ENCODE measurements at regions not wholly inside any gene's neighbourhood (a gene's known extent, or its start where the extent isn't known, plus 50 kb on each side); places are given as distances from the start of the nearest gene placed in this dataset.
A peak's percentile ranks its signal among the peaks of the same experiment; 100 is the strongest.

DNA sequence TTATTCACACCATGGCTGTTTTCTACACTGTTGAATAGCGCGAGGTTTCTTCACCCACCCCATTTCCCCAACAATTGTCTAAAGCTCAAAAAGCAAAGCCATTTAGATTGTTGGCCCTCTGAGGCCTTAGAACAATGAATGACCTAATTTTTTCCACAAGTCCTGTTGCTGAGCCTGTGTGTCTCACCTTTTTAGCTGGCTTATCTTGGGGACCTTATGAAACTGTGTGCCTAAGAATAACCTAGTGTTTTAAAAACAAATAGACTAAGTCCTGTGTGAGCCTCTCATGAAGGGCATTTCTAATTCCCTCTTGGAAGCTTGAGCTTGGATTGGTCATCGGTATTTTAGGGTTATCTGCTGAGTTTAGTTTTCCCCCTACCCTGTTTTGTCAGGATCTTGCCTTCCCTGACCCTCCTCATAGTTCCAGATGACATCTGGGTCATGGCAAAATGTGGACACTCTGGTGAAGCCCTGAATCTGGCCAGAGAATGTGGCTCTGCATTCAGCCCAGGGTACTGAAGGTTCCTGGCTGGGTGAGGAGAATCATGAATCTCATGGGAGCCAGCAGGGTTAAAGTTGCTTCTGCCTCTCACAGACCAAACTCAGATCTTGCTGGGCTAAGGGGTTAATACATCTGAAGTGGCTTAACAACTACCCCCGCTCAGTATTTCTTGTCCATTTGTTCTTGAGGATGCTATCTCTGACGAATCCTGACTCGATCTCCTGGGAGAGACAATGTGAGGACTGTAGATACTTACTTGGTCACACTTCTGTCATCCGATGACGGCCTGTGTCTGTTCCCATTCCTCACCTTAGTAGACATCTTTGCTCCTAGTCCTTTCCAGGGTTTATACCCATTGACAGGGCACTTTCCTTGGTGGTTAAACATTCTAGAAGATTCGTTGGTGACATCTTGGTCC is 104.2 kb upstream of the MAP4K3 start:
- no peak for DNase-seq (ENCODE audit: insufficient read length)
- TF ChIP-seq POLR2AphosphoS5 (IDR thresholded peaks at IDR 0.05; ENCODE audit: low read depth, low read length) = no peak
- no peak for TF ChIP-seq POLR2A (IDR thresholded peaks at IDR 0.05; ENCODE audit: low read depth, low read length)
- no peak for TF ChIP-seq TAF1 (IDR thresholded peaks at IDR 0.05; ENCODE audit: borderline replicate concordance, low read depth, low read length)
- FAIRE-seq = no peak

DNA sequence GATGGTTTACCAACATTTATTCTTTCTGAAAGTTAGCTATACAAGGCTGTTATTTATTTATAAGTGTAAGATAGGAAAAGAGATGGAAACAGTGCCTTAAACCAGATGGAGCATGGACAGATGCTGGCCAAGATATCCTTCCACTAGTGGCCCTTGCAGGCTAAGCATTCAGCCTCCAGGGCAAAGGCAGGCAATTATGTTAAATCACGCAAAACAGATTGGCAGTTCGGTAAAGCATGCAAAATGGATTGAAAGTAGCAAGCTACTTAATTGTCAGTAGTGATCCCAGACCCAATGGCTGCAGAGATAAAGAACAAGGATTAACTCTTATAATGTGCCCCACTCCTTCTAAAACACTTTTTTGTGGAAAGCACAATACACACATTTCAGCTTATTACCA is 105.4 kb upstream of the MAP4K3 start:
- FAIRE-seq (no peak), DNase-seq (ENCODE audit: insufficient read length) (no peak)
- no peak for TF ChIP-seq TAF1 (IDR thresholded peaks at IDR 0.05; ENCODE audit: borderline replicate concordance, low read depth, low read length)
- no peak for TF ChIP-seq POLR2AphosphoS5 (IDR thresholded peaks at IDR 0.05; ENCODE audit: low read depth, low read length)
- TF ChIP-seq POLR2A (IDR thresholded peaks at IDR 0.05; ENCODE audit: low read depth, low read length) = no peak

DNA sequence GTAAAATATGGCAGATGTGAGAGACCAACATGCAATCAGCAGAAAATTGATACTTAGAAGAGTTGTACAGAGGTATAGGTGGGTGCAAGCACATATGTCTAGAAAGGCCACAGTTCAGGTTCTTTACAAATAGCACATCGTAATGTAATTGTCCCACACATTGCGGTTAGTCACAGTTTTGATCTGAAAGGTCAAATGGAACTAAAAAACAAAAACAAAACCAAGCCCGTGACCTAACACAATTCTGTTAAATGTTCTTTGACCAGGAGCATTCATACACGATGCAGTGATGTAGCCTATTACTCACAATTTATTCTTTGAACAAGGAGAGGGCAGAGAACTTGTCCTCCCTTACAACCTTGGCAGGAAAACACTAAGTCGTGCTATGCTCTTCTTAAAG is 108.9 kb upstream of the MAP4K3 start:
- TF ChIP-seq POLR2AphosphoS5 (IDR thresholded peaks at IDR 0.05; ENCODE audit: low read depth, low read length) (no peak), TAF1 (IDR thresholded peaks at IDR 0.05; ENCODE audit: borderline replicate concordance, low read depth, low read length) (no peak), POLR2A (IDR thresholded peaks at IDR 0.05; ENCODE audit: low read depth, low read length) (no peak)
- no peak for FAIRE-seq
- no peak for DNase-seq (ENCODE audit: insufficient read length)

GRCh38 chr2:39546409-39546808 is 109.3 kb upstream of the MAP4K3 start:
- no peak for TF ChIP-seq POLR2AphosphoS5 (IDR thresholded peaks at IDR 0.05; ENCODE audit: low read depth, low read length)
- no peak for TF ChIP-seq TAF1 (IDR thresholded peaks at IDR 0.05; ENCODE audit: borderline replicate concordance, low read depth, low read length)
- TF ChIP-seq POLR2A (IDR thresholded peaks at IDR 0.05; ENCODE audit: low read depth, low read length) = no peak
- no peak for FAIRE-seq
- no peak for DNase-seq (ENCODE audit: insufficient read length)

GRCh38 chr2:39546937-39547336 is 109.9 kb upstream of the MAP4K3 start:
- FAIRE-seq (no peak), DNase-seq (ENCODE audit: insufficient read length) (no peak)
- no peak for TF ChIP-seq TAF1 (IDR thresholded peaks at IDR 0.05; ENCODE audit: borderline replicate concordance, low read depth, low read length)

DNA sequence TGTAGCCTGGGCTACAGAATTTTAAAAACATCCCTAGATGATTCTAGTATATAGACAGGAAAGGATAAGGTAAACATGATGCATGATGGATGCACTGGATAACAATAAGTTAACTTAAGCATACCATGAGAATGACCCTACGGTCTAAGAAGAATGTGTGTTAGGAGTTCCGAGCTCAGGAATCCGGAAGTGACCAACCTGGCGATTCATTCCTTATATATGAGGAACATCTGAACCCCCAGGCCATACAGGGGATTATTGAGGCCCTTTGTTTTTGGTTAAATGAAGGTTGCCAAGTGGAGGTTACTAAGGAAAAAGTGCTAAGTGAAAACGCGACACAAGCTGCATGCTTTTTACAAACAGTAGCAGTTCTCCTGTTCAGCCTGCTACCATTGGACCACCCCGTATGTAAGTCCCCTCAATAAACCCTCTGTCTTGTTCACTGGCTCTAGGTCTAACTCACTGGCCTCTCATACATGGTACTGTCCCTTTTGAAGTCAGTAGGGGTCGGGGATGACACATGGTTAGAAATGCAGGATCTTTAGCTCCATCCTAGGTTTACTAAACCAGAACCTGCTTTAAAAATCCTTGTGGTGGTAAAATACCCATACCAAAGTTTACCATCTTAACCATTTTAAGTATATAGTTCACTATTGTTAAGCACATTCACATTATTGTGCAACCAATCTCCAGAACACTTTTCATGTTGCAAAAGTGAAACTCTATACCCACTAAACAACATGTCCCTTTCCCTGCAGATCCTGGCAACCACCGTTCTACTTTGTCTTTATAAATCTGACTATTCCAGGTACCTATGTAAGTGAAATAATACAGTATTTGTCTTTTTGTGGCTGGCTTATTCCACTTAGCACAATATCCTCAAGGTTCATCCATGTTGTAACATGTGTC is 111.0 kb upstream of the MAP4K3 start:
- no peak for FAIRE-seq
- no peak for TF ChIP-seq POLR2AphosphoS5 (IDR thresholded peaks at IDR 0.05; ENCODE audit: low read depth, low read length)
- TF ChIP-seq TAF1 (IDR thresholded peaks at IDR 0.05; ENCODE audit: borderline replicate concordance, low read depth, low read length) = no peak
- no peak for TF ChIP-seq POLR2A (IDR thresholded peaks at IDR 0.05; ENCODE audit: low read depth, low read length)
- DNase-seq (ENCODE audit: insufficient read length) = no peak

DNA sequence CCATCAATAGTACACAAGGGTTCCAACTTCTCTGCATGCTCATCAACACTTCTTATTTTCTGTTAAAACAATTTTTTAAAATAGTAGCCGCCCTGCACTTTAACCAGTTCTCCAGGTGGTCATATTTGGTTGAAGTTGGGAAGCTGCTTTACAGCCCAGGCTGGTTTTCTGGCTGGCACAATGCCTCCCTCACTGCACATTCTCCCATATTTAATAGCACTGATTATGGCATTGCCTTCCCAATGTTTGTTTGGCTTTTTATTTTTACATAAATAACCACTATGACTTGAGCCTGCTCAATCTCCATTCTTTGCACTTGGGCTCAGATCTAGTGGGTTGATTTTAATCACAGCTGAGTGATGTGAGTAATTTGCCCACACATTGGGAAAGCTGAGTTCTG is 111.9 kb upstream of the MAP4K3 start:
- FAIRE-seq = no peak
- no peak for DNase-seq (ENCODE audit: insufficient read length)
- TF ChIP-seq TAF1 (IDR thresholded peaks at IDR 0.05; ENCODE audit: borderline replicate concordance, low read depth, low read length) (no peak), POLR2A (IDR thresholded peaks at IDR 0.05; ENCODE audit: low read depth, low read length) (no peak), POLR2AphosphoS5 (IDR thresholded peaks at IDR 0.05; ENCODE audit: low read depth, low read length) (no peak)

DNA sequence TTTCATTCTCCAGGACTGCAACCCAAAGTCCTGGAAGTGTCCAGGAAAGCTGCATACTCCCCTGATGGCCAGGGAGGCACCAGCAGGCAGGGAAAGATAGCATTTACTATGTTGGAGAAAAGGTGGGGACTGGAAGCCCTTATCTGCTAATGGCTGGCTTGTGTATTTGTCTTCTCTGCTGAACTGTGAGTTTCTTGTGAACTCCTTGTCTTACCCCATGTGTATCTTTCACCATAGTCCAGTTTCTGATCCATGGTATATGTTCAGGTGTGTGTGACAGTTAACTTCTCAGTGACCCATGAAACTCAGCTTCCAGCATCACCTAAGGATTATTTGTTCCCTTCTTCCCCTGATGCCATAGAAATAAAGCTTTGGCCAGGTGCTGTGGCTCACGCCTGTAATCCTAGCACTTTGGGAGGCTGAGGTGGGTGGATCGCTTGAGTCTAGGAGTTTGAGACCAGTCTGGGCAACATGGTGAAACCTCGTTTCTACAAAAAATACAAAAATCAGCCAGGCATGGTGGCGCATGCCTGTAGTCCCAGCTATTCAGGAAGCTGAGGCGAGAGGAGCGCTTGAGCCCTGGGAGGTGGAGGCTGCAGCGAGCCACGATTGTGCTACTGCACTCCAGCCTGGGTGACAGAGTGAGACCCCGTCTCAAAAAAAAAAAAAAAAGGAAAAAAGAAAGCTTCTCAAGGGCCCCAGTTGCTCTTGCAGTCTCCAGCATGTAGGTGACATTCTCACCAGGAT is 112.8 kb upstream of the MAP4K3 start:
- TF ChIP-seq POLR2AphosphoS5 (IDR thresholded peaks at IDR 0.05; ENCODE audit: low read depth, low read length) (no peak), POLR2A (IDR thresholded peaks at IDR 0.05; ENCODE audit: low read depth, low read length) (no peak)
- FAIRE-seq (no peak), DNase-seq (ENCODE audit: insufficient read length) (no peak)

- FAIRE-seq (peak; percentile 72), DNase-seq (ENCODE audit: insufficient read length) (no peak)
These were observed 113.7 kb upstream of the MAP4K3 start for GRCh38 chr2:39550701-39551285.

DNA sequence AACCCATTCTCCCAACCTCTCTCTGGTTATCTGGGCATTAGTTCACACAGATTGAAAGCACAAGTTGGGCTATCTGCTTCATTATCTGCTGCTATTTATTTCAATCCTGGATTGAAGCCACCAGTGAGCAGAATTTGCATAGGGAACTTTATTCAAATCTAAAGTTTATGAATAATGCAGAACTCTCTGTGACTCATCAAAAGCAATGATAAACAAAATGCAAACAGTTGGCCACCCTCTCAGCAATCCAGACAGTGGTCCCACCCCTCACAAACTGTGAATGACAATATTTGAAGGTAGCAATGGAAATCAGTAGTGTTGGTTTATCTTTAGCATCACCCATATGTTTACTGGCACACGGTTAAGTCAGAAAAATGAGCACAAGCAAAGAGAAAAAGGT is 106.8 kb upstream of the TMEM178A start:
- TF ChIP-seq TAF1 (IDR thresholded peaks at IDR 0.05; ENCODE audit: borderline replicate concordance, low read depth, low read length) = no peak
- TF ChIP-seq POLR2A (IDR thresholded peaks at IDR 0.05; ENCODE audit: low read depth, low read length) = no peak
- TF ChIP-seq POLR2AphosphoS5 (IDR thresholded peaks at IDR 0.05; ENCODE audit: low read depth, low read length) = no peak
- FAIRE-seq (no peak), DNase-seq (ENCODE audit: insufficient read length) (no peak)

More at GRCh38 chr2:39550701-39551285, 113.7 kb upstream of the MAP4K3 start:
- TF ChIP-seq POLR2AphosphoS5 (IDR thresholded peaks at IDR 0.05; ENCODE audit: low read depth, low read length) (no peak), TAF1 (IDR thresholded peaks at IDR 0.05; ENCODE audit: borderline replicate concordance, low read depth, low read length) (no peak), POLR2A (IDR thresholded peaks at IDR 0.05; ENCODE audit: low read depth, low read length) (no peak)

DNA sequence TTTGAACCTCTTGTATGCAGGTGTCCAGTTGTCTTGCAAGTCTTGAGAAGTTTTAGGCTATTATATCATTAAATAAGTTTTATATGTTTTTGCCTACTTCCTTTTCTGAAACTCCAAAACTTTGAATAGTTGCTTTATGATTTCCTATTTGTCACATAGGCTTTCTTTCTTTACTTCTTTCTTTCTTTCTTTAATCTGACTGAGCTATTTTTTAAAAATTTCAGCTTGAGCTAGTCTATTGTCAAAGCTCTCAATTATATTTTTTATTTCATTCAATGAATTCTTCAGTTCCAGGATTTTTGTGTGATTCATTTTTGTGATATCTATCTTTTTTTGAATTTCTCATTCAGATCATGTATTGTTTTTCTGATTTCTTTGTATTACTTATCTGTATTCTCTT is 102.1 kb upstream of the TMEM178A start:
- FAIRE-seq (no peak), DNase-seq (ENCODE audit: insufficient read length) (no peak)
- TF ChIP-seq POLR2A (IDR thresholded peaks at IDR 0.05; ENCODE audit: low read depth, low read length) (no peak), POLR2AphosphoS5 (IDR thresholded peaks at IDR 0.05; ENCODE audit: low read depth, low read length) (no peak), TAF1 (IDR thresholded peaks at IDR 0.05; ENCODE audit: borderline replicate concordance, low read depth, low read length) (no peak)

All from GM12892 (cell line).